Inferior parietal cortex (tissue), 1 donor: ENCODE measurements at regions not wholly inside any gene's neighbourhood (a gene's known extent, or its start where the extent isn't known, plus 50 kb on each side); places are given as distances from the start of the nearest gene placed in this dataset.
"Not testable (repeated sequence)": the region's sequence is repeated elsewhere in the genome, so short reads cannot be mapped to it uniquely, and the experiment has no call there.

Experiments used
- DNase-seq: peaks from one replicate; pipeline ENCODE4 v3.0.0-alpha.2; 2016; ENCODE audit errors: extremely low spot score

- no peak for DNase-seq
These were observed 145.1 kb upstream of the NYAP2 start for GRCh38 chr2:225254363-225254762.

GRCh38 chr2:225244933-225245332 is 154.6 kb upstream of the NYAP2 start:
- no peak for DNase-seq

- DNase-seq: no peak
These were observed 162.7 kb upstream of the NYAP2 start for GRCh38 chr2:225236769-225237323.

GRCh38 chr2:225233234-225233633 is 166.3 kb upstream of the NYAP2 start:
- DNase-seq: no peak

- DNase-seq: no peak
These were observed 167.6 kb upstream of the NYAP2 start for GRCh38 chr2:225231900-225232299.

- DNase-seq: not testable (repeated sequence)
These were observed 170.2 kb upstream of the NYAP2 start for GRCh38 chr2:225229346-225229745.

- no peak for DNase-seq
These were observed 173.1 kb upstream of the NYAP2 start for GRCh38 chr2:225226441-225226840.

GRCh38 chr2:225223301-225223700 is 176.2 kb upstream of the NYAP2 start:
- no peak for DNase-seq

GRCh38 chr2:225207471-225207870 is 165.2 kb upstream of the DOCK10 start:
- DNase-seq: no peak

GRCh38 chr2:225207043-225207442 is 164.8 kb upstream of the DOCK10 start:
- peak; percentile 11 for DNase-seq

GRCh38 chr2:225196579-225196978 is 154.3 kb upstream of the DOCK10 start:
- DNase-seq: no peak

- DNase-seq: no peak
These were observed 150.6 kb upstream of the DOCK10 start for GRCh38 chr2:225192869-225193268.

- DNase-seq: no peak
These were observed 148.7 kb upstream of the DOCK10 start for GRCh38 chr2:225190987-225191386.

- DNase-seq: no peak
These were observed 142.7 kb upstream of the DOCK10 start for GRCh38 chr2:225184948-225185347.

GRCh38 chr2:225182126-225182525 is 139.9 kb upstream of the DOCK10 start:
- no peak for DNase-seq

GRCh38 chr2:225177098-225177497 is 134.8 kb upstream of the DOCK10 start:
- no peak for DNase-seq

GRCh38 chr2:225173909-225174308 is 131.6 kb upstream of the DOCK10 start:
- no peak for DNase-seq

GRCh38 chr2:225171350-225171749 is 129.1 kb upstream of the DOCK10 start:
- no peak for DNase-seq

GRCh38 chr2:225170162-225170561 is 127.9 kb upstream of the DOCK10 start:
- no peak for DNase-seq

- DNase-seq: no peak
These were observed 127.1 kb upstream of the DOCK10 start for GRCh38 chr2:225169396-225169795.

- no peak for DNase-seq
These were observed 122.8 kb upstream of the DOCK10 start for GRCh38 chr2:225165052-225165451.

GRCh38 chr2:225164401-225165050 is 122.3 kb upstream of the DOCK10 start:
- DNase-seq: no peak

- no peak for DNase-seq
These were observed 116.1 kb upstream of the DOCK10 start for GRCh38 chr2:225158360-225158759.
